Renal cortex interstitium (tissue), 11 donors: ENCODE measurements at regions not wholly inside any gene's neighbourhood (a gene's known extent, or its start where the extent isn't known, plus 50 kb on each side); places are given as distances from the start of the nearest gene placed in this dataset.
A peak's percentile ranks its signal among the peaks of the same experiment; 100 is the strongest.

Experiments
- DNase-seq, 11 donors: peaks; one replicate each; pipeline ENCODE4 v3.0.0-alpha.2; 2013; ENCODE audit warnings: low read depth in 9 of 11, low spot score in 4 of 11; ENCODE audit errors: extremely low read depth in 1 of 11

DNA sequence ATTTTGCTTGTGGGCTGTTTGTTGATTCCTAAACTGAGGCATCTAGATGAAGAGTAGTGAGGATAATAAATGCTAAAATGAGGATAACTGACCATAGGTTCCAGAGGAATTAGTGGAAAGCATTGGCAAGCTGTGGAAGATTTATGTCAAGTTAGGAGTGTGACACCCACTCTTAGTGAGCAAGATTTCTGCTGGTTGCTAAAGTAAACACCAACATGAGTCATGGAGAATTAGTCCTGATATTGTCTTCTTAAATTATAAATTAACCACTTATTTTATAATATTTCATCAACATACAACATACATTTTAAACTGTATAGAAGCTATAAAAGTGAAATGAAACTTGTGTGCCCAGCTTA is 328.2 kb downstream of the RPL10L start:
- no peak for DNase-seq

DNA sequence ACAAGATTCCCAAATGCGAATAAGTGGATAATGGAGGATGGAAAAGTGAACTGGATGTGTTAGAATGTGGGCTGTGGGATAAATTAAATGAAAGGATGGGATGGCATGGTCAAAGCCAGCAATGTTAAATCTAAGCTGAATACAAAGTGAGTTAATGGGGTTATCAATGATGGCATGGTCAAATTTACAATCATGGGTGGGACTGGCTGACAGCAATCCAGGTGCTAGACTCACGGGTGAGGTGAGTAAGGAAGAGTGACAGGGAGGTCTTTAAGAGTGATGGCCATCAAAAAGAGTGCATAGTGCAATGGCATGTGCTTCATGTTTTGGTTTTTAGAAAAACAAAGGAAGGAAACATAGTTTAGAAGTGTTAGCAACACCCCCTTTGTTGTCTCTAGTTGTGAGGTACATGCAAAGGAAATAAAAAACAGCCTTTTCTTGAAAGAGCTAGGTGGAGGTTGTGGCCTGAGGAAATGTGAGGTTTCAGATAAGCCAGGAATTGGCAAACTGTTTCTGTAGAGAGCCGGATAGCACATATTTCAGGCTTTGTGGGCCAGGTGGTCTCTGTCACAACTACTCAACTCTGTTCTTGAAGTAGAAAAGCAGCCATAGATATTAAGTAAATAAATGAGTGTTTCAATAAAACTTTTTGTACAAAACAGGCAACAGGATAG is 328.7 kb downstream of the RPL10L start:
- DNase-seq, result peak in 10 of 11 donors; percentile 34 to 66 (median 55)

DNA sequence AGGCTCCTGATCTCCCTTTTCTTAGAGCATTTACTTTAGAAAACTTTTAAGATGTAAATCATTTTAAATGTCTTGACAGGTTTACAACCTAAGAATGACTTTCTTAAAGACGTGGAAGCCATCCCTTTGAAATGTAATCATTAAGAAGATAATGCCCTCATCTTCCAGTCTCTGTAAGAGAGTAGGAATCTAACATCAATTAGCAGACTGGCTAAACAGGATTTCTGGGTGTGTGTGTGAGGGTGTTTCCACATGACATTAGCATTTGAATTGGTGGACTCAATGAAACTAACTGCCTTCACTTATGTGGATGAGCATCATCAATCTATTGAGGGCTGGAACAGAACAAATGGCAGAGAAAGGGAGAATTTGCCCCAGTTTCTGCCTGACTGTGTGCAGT is 329.5 kb downstream of the RPL10L start:
- DNase-seq, result peak in 1 of 11 donors; percentile 6

DNA sequence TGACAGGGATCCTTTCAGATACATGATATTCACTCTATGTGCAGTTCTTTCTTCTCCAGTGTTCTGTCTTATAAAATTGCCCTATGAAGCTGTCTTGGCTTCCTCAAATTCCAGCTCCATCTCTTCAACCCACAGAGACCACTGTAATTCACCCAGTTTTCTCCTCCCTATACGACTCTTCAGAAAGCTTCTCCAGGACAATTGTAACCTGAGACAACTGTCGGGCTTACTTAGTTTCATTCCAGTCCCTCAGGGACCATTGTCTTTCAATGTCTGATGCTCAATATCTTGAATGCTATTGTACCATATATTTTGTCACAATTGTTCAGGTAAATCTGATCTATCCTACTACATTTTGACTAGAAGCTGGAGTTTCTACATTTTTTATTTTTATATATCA is 345.3 kb downstream of the RPL10L start:
- no peak for DNase-seq

DNA sequence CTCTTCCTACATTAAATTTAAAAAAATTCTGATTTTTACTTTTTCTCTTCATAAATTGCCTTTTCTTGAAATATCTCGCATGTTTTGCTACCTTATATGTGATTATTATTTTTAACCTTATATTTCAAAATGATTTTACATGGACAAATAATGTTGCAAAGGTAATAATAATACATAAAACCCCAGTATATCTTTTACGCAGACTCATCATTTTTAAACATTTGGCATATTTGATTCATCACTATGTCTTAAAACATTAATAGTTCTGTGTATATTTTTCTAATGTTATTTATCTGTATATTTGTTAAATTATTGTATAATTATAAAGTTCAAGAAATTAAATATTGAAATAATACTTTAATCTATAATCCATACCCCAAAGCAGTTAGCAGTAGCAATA is 350.8 kb downstream of the RPL10L start:
- no peak for DNase-seq

DNA sequence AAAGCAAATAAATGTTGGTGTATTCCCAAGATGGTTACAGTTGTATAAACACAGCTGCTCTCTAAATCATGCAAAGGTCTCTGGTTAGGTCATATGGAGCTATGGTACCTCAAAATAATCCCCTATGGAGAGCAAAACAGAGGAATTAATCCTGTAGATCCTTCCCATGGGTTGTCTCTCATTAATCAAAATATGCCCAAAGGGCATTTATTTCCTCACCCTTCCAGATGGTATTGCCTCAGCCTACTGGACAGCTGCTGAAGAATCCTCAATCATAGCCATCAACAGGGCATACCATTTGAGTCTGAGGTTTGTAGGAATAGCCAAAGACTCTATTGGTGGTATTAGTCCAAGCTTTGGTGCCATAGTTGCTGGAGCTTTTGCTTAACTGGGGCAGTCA is 360.9 kb downstream of the RPL10L start:
- no peak for DNase-seq

DNA sequence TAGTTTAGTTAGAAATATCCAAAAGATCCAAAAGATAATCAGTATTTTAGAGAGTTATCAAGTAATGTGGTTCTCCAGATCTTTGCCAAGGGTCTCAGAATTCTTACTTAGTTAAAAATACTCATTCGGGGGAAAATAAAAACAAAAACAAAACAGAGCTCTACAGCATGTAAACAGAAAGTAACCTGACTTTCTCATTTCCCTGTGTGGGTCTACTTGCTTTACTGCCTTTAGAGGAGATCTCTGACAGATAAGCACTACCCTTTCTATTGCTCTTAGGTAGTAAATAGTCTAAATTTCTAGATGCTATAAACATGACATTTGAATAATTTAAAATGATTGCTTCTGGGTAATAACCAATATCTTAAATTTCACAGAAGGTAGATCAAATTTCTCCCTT is 371.8 kb downstream of the RPL10L start:
- no peak for DNase-seq

DNA sequence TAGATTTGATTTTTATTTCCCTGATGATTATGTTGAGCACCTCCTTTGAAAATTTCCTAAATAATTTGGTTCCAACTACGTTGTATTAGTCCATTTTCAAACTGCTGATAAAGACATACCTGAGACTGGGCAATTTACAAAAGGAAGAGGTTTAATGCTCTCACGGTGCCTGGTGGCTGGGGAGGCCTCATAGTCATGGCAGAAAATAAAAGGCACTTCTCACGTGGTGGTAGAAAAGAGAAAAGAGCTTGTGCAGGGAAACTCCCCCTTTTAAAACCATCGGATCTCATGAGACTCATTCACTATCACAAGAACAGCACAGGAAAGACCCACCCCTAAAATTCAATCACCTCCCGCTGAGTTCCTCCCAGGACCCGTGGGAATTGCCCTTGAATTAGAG is 372.3 kb downstream of the RPL10L start:
- DNase-seq, result no peak

DNA sequence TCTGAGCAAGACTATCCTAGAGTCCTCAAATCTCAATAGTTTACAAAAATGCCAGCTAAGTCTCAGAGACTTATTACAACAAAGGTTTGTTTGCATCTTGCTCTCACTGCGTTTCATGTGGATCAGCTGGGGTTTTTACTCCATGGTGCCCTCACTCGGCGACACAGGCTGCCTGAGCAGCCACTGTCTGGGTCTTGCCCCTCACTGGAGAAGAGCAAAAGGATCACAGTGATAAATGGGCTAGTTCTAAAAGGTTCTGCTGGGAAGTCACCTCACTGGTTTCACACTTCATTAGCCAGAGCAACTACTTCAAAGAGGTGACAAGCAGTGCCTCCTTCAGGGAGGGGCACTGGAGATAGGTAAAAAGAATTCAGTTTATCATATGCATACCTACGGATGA is 392.0 kb downstream of the RPL10L start:
- DNase-seq, result no peak

DNA sequence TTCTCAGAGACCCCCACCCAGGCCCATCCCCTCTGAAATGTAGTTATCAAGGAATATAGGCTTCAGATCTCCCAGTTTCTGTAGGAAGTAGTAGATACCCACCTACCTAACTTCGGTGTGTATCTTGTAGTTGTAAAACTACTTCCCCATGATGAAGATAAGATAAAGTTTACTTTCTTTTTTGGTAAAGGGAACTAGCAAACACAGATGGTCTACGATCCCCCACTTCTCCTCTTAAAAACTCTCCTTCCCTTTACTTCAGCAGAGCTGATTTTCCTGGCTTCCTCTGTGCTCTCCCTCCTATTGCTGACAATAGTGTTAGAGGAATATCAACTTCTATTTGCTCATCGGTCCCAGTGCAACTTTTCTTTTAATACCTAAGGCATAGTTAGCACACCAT is 395.2 kb downstream of the RPL10L start:
- no peak for DNase-seq

DNA sequence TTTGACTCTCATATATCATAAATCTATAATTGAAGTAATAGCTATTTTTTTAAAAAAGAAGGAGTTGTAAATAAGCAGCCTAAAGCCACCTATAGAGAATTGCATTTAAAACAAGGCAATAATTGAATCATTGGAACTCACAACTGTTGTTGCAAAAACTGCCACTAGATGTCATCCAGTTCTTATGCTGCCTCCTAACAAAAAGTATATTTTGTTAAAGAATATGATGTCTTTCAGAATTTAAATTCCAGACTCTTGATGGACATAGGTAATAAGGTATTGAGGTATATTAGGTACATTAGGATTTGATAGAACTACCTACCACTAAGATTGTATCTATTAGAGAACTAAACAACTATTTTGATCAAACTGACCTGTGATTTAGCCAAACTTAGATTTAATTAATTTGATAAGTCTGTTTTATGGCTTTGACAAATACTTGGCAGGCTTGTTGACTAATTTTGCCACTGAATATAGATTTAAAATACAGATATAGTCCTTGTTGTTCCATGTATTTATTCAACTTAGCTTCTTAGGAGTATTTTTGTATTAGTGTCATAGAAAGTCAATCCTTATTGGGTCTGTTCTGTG is 401.4 kb downstream of the RPL10L start:
- DNase-seq, result peak in 1 of 11 donors; percentile 17

DNA sequence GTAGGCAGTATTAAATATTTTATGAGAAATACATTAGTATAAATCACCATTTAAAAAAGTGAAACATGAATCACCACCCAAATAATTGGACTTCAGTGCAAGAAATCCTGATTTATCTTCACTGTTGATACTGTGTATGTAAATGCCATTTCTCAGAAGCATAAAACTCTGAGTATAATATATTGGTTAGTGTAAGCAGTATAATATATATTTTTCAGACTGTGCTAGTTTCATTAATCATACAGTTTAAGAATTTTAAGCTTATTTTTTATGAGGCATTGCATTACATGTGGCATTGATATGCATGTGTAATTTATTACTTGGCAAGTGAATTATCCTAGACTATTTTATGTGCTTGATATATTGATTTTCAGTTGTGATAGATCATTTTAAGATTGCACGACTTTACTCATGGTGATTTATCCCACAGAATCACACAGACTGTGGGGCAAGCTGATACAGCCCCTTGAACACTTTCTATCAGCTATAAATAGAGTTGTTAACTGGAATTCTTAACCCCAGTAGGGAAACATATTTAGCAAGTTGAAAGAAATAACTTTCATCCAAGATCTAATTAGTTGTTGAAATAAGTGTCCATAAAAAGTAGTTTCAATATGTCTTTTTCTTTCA is 403.5 kb downstream of the RPL10L start:
- DNase-seq, result peak in 1 of 11 donors; percentile 14

DNA sequence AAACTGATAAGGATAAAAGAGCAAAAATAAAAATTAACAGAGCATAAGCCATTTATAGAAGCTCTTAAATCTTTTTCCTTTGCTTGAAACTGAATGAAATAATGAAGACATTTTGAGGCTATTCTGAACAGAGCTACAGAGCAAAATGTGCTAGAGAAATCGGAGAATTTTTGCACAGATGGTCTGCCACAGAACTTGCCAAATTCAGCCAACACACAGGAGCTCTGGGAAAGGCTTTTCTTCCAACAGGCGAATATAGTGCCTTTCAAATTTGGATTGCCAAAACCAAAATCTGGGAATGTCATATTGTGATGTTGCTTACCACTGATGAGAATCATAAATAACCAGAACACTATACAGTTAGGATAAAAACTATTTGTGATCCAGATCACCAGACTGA is 406.3 kb downstream of the RPL10L start:
- DNase-seq, result no peak

DNA sequence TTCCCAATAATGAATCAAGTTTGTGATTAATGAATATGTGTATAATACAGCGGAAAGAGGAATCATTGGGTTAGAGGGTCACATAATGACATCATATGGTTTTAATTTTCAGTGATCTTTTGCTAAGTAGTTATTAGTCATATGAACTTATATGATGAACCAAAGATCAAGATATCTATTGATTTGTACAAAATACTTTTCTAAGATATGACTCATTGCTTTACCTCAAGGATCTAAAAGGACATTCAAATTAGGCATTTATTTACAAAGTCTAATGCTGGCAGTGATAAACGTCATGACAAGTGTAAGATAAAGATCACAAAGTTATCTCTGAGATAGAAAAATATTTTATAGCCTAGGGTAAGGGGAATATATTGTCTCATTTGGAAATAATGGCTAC is 417.8 kb downstream of the RPL10L start:
- no peak for DNase-seq

DNA sequence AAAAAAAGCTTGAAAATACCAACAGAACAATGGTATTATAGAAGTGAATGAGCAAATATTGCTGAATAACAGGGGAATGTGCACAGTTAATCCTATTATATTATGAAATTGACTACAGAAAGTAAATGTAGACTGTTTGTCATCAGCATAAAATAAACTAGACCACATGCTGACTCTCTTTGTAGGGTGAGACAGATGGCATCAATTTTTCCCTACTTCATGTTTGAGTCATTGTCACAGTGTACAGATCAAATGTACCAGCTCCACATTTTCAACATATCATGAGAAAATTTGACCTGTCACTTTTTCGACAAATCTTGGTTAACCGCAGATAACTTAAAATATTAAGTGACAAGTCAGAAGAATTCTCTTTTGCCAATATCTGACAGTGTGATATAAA is 421.0 kb downstream of the RPL10L start:
- DNase-seq, result no peak

DNA sequence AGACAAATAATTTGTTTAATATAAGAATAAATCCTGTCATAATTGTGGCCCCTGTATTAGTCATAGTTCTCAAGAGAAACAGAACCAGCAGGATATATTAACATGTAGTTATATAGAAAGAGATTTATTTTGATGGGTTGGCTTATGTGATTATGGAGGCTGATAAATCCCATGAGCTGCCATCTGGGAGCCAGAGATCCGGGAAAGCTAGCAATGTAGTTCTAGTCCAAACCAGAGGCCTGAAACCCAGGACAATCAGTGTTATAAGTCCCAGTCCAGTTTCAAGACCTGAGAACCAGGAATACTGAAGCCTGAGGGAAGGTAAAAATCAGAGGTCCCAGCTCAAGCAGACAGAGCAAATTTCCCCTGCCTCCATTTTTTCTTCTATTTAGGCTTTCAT is 435.8 kb downstream of the RPL10L start:
- DNase-seq, result no peak

DNA sequence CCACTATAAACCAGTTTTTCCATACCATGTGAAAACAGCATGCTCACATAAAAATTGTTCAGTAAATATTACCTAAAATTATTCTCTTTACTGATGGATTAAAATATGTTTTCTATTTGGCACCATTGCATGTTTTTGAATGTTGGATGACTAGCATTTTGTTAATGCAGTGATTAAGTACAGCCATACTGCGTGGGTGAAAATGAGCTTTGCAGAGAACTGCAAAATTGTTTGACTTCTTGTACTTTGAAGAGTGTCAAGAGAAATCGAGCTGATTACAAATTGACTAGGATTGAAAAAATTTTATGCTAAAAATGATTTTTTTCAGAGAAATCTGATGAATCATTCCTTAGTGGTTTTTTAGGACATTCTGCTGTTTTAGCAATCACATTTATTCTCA is 452.9 kb downstream of the RPL10L start:
- DNase-seq, result no peak

DNA sequence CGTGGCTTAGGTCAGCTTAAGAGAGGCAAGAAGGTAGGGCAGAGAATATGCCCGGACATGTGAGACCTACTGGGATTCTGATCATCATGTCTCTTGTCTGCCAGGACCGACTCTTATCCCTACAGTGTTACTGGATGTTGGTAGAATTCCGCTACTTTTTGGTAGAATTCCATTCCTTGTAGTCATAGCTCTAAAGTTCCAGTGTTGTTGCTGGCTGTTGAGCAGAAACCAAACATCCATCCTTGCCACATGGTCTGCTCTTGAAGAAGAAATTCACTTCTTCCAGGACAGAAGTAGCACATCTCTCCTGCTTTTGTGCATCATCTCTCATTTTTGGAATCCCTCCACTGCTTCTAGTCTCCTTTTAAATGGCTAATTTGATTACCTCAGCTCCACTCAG is 453.7 kb downstream of the RPL10L start:
- DNase-seq, result no peak
